WTC11 (cell line): ENCODE measurements at regions not wholly inside any gene's neighbourhood (a gene's known extent, or its start where the extent isn't known, plus 50 kb on each side); places are given as distances from the start of the nearest gene placed in this dataset.
"Not testable (repeated sequence)": the region's sequence is repeated elsewhere in the genome, so short reads cannot be mapped to it uniquely, and the experiment has no call there.

Source experiments
- ATAC-seq: fragments of 200-7000 bp; cut with Tn5 transposase; 2 replicates; pipeline ENCODE4 v1.10.0; 2021; ENCODE audit warnings: mild to moderate bottlenecking, moderate library complexity
- CTCF ChIA-PET: fragments of 300-600 bp; sonication (Branson Sonifier 250); formaldehyde crosslinking; loops from one replicate; lab custom pipeline; 2021; ENCODE audit warnings: antibody characterized with exemption; lab: Charles Lee
- POLR2A ChIA-PET: fragments of 350-600 bp; sonication (Branson Sonifier 250); formaldehyde crosslinking; loops from one replicate; lab custom pipeline; 2021; ENCODE audit warnings: antibody characterized with exemption; lab: Charles Lee
- DNase-seq: peaks from one replicate; pipeline ENCODE4 v3.0.0; 2021; ENCODE audit warnings: low spot score
- H3K27ac Mint-ChIP-seq: 2 replicates; pipeline ENCODE4 v1.8.0; 2021; ENCODE audit warnings: mixed read lengths
- H3K27me3 Mint-ChIP-seq: 2 replicates; pipeline ENCODE4 v1.8.0; 2021; ENCODE audit warnings: low read depth, mild to moderate bottlenecking, moderate library complexity, mixed read lengths
- H3K36me3 Mint-ChIP-seq: 2 replicates; pipeline ENCODE4 v1.8.0; 2021; ENCODE audit warnings: mixed read lengths
- H3K4me1 Mint-ChIP-seq: 2 replicates; pipeline ENCODE4 v1.8.0; 2022; ENCODE audit warnings: mixed read lengths
- H3K4me3 Mint-ChIP-seq: 2 replicates; pipeline ENCODE4 v1.8.0; 2021; ENCODE audit warnings: mild to moderate bottlenecking, moderate library complexity, mixed read lengths
- H3K9me3 Mint-ChIP-seq: 2 replicates; pipeline ENCODE4 v1.8.0; 2021; ENCODE audit warnings: mixed read lengths
- CREM ChIP-seq: sonication (generic); formaldehyde crosslinking; IDR thresholded peaks from 2 replicates; pipeline ENCODE4 v1.8.1; 2022; ENCODE audit warnings: mild to moderate bottlenecking, missing genetic modification reagents, moderate library complexity
- E2F4 ChIP-seq: sonication (generic); formaldehyde crosslinking; IDR thresholded peaks from 2 replicates; pipeline ENCODE4 v1.8.1; 2022; ENCODE audit warnings: low read depth, mild to moderate bottlenecking, moderate library complexity, missing genetic modification reagents, borderline replicate concordance
- ELF4 ChIP-seq: sonication (generic); formaldehyde crosslinking; IDR thresholded peaks from 2 replicates; pipeline ENCODE4 v1.8.1; 2022; ENCODE audit warnings: low read depth, mild to moderate bottlenecking, moderate library complexity, missing genetic modification reagents
- EMX1 ChIP-seq: fragments of 250-450 bp; sonication (Bioruptor Pico); IDR thresholded peaks from 2 replicates; pipeline ENCODE4 v1.8.0; 2021; ENCODE audit warnings: mild to moderate bottlenecking
- ESRRA ChIP-seq: sonication (generic); formaldehyde crosslinking; IDR thresholded peaks from 2 replicates; pipeline ENCODE4 v1.8.1; 2022; ENCODE audit warnings: mild to moderate bottlenecking, missing genetic modification reagents, borderline replicate concordance
- FOXP1 ChIP-seq: sonication (generic); formaldehyde crosslinking; IDR thresholded peaks from 2 replicates; pipeline ENCODE4 v1.8.0; 2022; ENCODE audit warnings: missing genetic modification reagents, mild to moderate bottlenecking, moderate library complexity, borderline replicate concordance
- FOXP4 ChIP-seq: sonication (generic); formaldehyde crosslinking; IDR thresholded peaks from 2 replicates; pipeline ENCODE4 v1.8.0; 2022; ENCODE audit warnings: mild to moderate bottlenecking, missing genetic modification reagents
- GABPB1 ChIP-seq: sonication (generic); formaldehyde crosslinking; IDR thresholded peaks from 2 replicates; pipeline ENCODE4 v1.8.1; 2023; ENCODE audit warnings: mild to moderate bottlenecking, missing genetic modification reagents
- GTF2I ChIP-seq: fragments of 250-450 bp; sonication (Bioruptor Pico); conservative IDR thresholded peaks from 2 replicates; pipeline ENCODE4 v1.4.0; 2021; ENCODE audit warnings: mild to moderate bottlenecking
- JAZF1 ChIP-seq: fragments of 250-450 bp; sonication (Bioruptor Pico); IDR thresholded peaks from 2 replicates; pipeline ENCODE4 v1.9.0; 2021; ENCODE audit warnings: moderate library complexity, mild to moderate bottlenecking, inconsistent platforms
- PRRX2 ChIP-seq: fragments of 250-450 bp; sonication (Bioruptor Pico); IDR thresholded peaks from 2 replicates; pipeline ENCODE4 v1.8.0; 2021; ENCODE audit warnings: mild to moderate bottlenecking
- SP1 ChIP-seq: sonication (generic); formaldehyde crosslinking; conservative IDR thresholded peaks from 2 replicates; pipeline ENCODE4 v1.8.1; 2022; ENCODE audit warnings: missing genetic modification reagents
- TP53 ChIP-seq: sonication (generic); formaldehyde crosslinking; IDR thresholded peaks from 2 replicates; pipeline ENCODE4 v1.8.1; 2023; ENCODE audit warnings: mild to moderate bottlenecking, missing genetic modification reagents
- USF2 ChIP-seq: sonication (generic); formaldehyde crosslinking; IDR thresholded peaks from 2 replicates; pipeline ENCODE4 v1.8.1; 2023; ENCODE audit warnings: mild to moderate bottlenecking, missing genetic modification reagents, moderate library complexity
- ZBTB21 ChIP-seq: sonication (generic); formaldehyde crosslinking; IDR thresholded peaks from 2 replicates; pipeline ENCODE4 v1.8.1; 2023; ENCODE audit warnings: mild to moderate bottlenecking, missing genetic modification reagents, borderline replicate concordance
- ZNF121 ChIP-seq: sonication (generic); formaldehyde crosslinking; IDR thresholded peaks from 2 replicates; pipeline ENCODE4 v1.8.0; 2023; ENCODE audit warnings: missing genetic modification reagents
- ZNF281 ChIP-seq: sonication (generic); formaldehyde crosslinking; IDR thresholded peaks from 2 replicates; pipeline ENCODE4 v1.8.0; 2023; ENCODE audit warnings: mild to moderate bottlenecking, missing genetic modification reagents
- ZNF416 ChIP-seq: fragments of 250-450 bp; sonication (Bioruptor Pico); IDR thresholded peaks from 2 replicates; pipeline ENCODE4 v1.9.0; 2021; ENCODE audit warnings: mild to moderate bottlenecking, inconsistent platforms
- ZNF532 ChIP-seq: fragments of 250-450 bp; sonication (Bioruptor Pico); IDR thresholded peaks from 2 replicates; pipeline ENCODE4 v1.9.0; 2021; ENCODE audit warnings: mild to moderate bottlenecking, borderline replicate concordance

- no peak for TF ChIP-seq JAZF1 (CRISPR knock-in tag)
- TF ChIP-seq GTF2I (CRISPR knock-in tag) = no peak
- no peak for TF ChIP-seq FOXP1
- TF ChIP-seq TP53 (CRISPR knock-in tag) = no peak
- TF ChIP-seq ZNF532 (CRISPR knock-in tag) = no peak
- TF ChIP-seq ZNF416 (CRISPR knock-in tag) = no peak
- no peak for TF ChIP-seq CREM (CRISPR knock-in tag)
- no peak for TF ChIP-seq ZNF121 (CRISPR knock-in tag)
- no peak overlapping the region for H3K4me3 Mint-ChIP-seq
- ChIA-PET CTCF (no interaction called here), POLR2A (no interaction called here)
- no peak overlapping the region for H3K27ac Mint-ChIP-seq
- no peaks in the 10 kb centered on the region for H3K4me1 Mint-ChIP-seq
- H3K9me3 Mint-ChIP-seq = no peaks in the 10 kb centered on the region
- H3K36me3 Mint-ChIP-seq = no peaks in the 10 kb centered on the region
- ATAC-seq (no peak), DNase-seq (no peak)
- H3K27me3 Mint-ChIP-seq = no peaks in the 10 kb centered on the region
These were observed 332.1 kb downstream of the CRPPA start for GRCh38 chr7:16089191-16089590.

- no peak overlapping the region for H3K4me3 Mint-ChIP-seq
- TF ChIP-seq E2F4 (CRISPR knock-in tag) (no peak), USF2 (CRISPR knock-in tag) (no peak), PRRX2 (no peak), ESRRA (CRISPR knock-in tag) (no peak)
- no peak for DNase-seq
- POLR2A ChIA-PET = no interaction called here
- H3K27ac Mint-ChIP-seq = no peak overlapping the region
- H3K36me3 Mint-ChIP-seq = 0 out of 2 replicates have a peak, but pooled peaks cover 3% of the 10 kb centered on the region
- no peak for ATAC-seq
- H3K27me3 Mint-ChIP-seq = no peaks in the 10 kb centered on the region
- peaks cover 6% of the 10 kb centered on the region for H3K9me3 Mint-ChIP-seq
- CTCF ChIA-PET = no interaction called here
- H3K4me1 Mint-ChIP-seq = 0 out of 2 replicates have a peak, but pooled peaks cover 3% of the 10 kb centered on the region
These were observed 334.6 kb downstream of the CRPPA start for GRCh38 chr7:16086743-16087142.

- DNase-seq, ATAC-seq, H3K27me3 Mint-ChIP-seq, H3K9me3 Mint-ChIP-seq, CTCF ChIA-PET, H3K36me3 Mint-ChIP-seq, H3K4me1 Mint-ChIP-seq, H3K4me3 Mint-ChIP-seq, H3K27ac Mint-ChIP-seq, POLR2A ChIA-PET: not testable (repeated sequence)
These were observed 335.6 kb downstream of the CRPPA start for GRCh38 chr7:16085780-16086179.

- ChIA-PET POLR2A (interaction anchor here (0.6 kb wide), 2 partner anchors 172 to 300 kb away, joined by 3 to 8 read pairs; no protein-coding TSS in a partner anchor), CTCF (interaction anchor here (0.6 kb wide), 1 partner anchor 11 kb away, joined by 3 read pairs; no protein-coding TSS in a partner anchor)
- Mint-ChIP-seq H3K9me3 (peaks cover 8% of the 10 kb centered on the region), H3K27me3 (no peaks in the 10 kb centered on the region), H3K4me1 (0 out of 2 replicates have a peak, but pooled peaks cover 3% of the 10 kb centered on the region), H3K4me3 (no peak overlapping the region), H3K36me3 (0 out of 2 replicates have a peak, but pooled peaks cover 3% of the 10 kb centered on the region), H3K27ac (no peak overlapping the region)
- DNase-seq (no peak), ATAC-seq (no peak)
- no peak for TF ChIP-seq GTF2I (CRISPR knock-in tag)
- TF ChIP-seq EMX1 (CRISPR knock-in tag) = no peak
- no peak for TF ChIP-seq SP1 (CRISPR knock-in tag)
- no peak for TF ChIP-seq ESRRA (CRISPR knock-in tag)
- no peak for TF ChIP-seq ZBTB21 (CRISPR knock-in tag)
- no peak for TF ChIP-seq GABPB1 (CRISPR knock-in tag)
- TF ChIP-seq FOXP4 (CRISPR knock-in tag) = no peak
- TF ChIP-seq ZNF281 (CRISPR knock-in tag) = no peak
- TF ChIP-seq ELF4 (CRISPR knock-in tag) = no peak
These were observed 336.5 kb downstream of the CRPPA start for GRCh38 chr7:16084875-16085274.
